ENCODE measurements at regions not wholly inside any gene's neighbourhood (a gene's known extent, or its start where the extent isn't known, plus 50 kb on each side); places are given as distances from the start of the nearest gene placed in this dataset.

GRCh38 chr5:60334281-60334713, 365.7 kb downstream of the DEPDC1B start:
- no peak for TF ChIP-seq EZH2 (IDR thresholded peaks at IDR 0.05; ENCODE audit: borderline replicate concordance, control insufficient read depth, low read depth, low read length)
- TF ChIP-seq ZZZ3 (IDR thresholded peaks at IDR 0.05; ENCODE audit: control insufficient read depth, insufficient read length, low read depth) = no peak
- no peak for TF ChIP-seq EP300 (IDR thresholded peaks at IDR 0.05; ENCODE audit: borderline replicate concordance in 1 of 2, control insufficient read depth in 1 of 2, low read depth in 2 of 2, low read length in 2 of 2)
- TF ChIP-seq, protein P1, sequence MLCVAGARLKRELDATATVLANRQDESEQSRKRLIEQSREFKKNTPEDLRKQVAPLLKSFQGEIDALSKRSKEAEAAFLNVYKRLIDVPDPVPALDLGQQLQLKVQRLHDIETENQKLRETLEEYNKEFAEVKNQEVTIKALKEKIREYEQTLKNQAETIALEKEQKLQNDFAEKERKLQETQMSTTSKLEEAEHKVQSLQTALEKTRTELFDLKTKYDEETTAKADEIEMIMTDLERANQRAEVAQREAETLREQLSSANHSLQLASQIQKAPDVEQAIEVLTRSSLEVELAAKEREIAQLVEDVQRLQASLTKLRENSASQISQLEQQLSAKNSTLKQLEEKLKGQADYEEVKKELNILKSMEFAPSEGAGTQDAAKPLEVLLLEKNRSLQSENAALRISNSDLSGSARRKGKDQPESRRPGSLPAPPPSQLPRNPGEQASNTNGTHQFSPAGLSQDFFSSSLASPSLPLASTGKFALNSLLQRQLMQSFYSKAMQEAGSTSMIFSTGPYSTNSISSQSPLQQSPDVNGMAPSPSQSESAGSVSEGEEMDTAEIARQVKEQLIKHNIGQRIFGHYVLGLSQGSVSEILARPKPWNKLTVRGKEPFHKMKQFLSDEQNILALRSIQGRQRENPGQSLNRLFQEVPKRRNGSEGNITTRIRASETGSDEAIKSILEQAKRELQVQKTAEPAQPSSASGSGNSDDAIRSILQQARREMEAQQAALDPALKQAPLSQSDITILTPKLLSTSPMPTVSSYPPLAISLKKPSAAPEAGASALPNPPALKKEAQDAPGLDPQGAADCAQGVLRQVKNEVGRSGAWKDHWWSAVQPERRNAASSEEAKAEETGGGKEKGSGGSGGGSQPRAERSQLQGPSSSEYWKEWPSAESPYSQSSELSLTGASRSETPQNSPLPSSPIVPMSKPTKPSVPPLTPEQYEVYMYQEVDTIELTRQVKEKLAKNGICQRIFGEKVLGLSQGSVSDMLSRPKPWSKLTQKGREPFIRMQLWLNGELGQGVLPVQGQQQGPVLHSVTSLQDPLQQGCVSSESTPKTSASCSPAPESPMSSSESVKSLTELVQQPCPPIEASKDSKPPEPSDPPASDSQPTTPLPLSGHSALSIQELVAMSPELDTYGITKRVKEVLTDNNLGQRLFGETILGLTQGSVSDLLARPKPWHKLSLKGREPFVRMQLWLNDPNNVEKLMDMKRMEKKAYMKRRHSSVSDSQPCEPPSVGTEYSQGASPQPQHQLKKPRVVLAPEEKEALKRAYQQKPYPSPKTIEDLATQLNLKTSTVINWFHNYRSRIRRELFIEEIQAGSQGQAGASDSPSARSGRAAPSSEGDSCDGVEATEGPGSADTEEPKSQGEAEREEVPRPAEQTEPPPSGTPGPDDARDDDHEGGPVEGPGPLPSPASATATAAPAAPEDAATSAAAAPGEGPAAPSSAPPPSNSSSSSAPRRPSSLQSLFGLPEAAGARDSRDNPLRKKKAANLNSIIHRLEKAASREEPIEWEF (IDR thresholded peaks at IDR 0.05; ENCODE audit: insufficient replicate concordance, low read depth, low read length) = no peak
- TF ChIP-seq SUZ12 (IDR thresholded peaks at IDR 0.05; ENCODE audit: unreplicated experiment) = no peak
- no peak for TF ChIP-seq MYC (IDR thresholded peaks at IDR 0.05; ENCODE audit: insufficient read depth, insufficient read length, insufficient replicate concordance, low read length, severe bottlenecking)
- no peak for TF ChIP-seq POLR2A (IDR thresholded peaks at IDR 0.05; ENCODE audit: low read depth, low read length)
- no peak for TF ChIP-seq ATF7 (IDR thresholded peaks at IDR 0.05; ENCODE audit: low read depth)
